NB4 (cell line): ENCODE measurements at regions not wholly inside any gene's neighbourhood (a gene's known extent, or its start where the extent isn't known, plus 50 kb on each side); places are given as distances from the start of the nearest gene placed in this dataset.

Source experiments
- DNase-seq: peaks from one replicate; pipeline ENCODE4 v3.0.0; 2010; ENCODE audit warnings: low read depth
- H3K4me3 ChIP-seq: one replicate; pipeline ENCODE4 v1.5.1; 2011; ENCODE audit warnings: mild to moderate bottlenecking, low read depth, low read length, moderate library complexity
- MYC ChIP-seq: IDR thresholded peaks from 2 replicates; pipeline ENCODE4 v1.6.1; 2011; ENCODE audit warnings: low read depth, low read length
- POLR2A ChIP-seq: IDR thresholded peaks from 2 replicates; pipeline ENCODE4 v1.6.1; 2011; ENCODE audit warnings: mild to moderate bottlenecking; ENCODE audit not compliant: insufficient read length; ENCODE audit errors: extremely low read depth
- TF ChIP-seq, protein P1 (sequence below): IDR thresholded peaks from one replicate; pipeline ENCODE4 v1.5.1; 2012; ENCODE audit warnings: low read depth, low read length
- TF ChIP-seq, protein P2 (sequence below): IDR thresholded peaks from 2 replicates; pipeline ENCODE4 v1.6.1; 2011; ENCODE audit warnings: low read depth, low read length

DNA sequence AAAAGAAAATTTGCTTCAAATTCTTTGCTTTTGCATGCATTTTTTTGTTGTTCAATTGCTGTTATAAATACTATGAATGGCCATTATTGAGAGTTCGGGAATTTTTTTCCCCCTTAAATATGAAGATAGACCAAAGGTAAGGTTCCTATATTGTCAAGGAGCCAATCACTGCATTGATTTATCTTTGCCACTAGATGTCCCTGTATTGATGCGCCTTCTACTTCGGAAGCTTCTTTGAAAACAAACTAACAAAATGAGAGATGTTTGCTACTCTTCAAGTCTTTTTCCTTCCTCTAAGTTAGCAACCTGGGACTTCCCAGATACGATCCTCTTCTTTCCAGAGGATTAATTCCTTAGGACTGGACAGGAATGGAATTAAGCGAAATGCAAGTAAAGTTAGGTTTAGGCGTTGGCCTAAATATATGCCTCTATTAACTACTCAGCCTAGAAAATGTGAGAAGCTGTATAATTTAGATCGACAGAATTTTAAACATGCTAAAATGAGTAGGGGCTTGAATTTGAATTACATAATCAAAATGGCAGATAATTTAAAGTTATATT, 318.1 kb downstream of the AEBP2 start:
- TF ChIP-seq, protein P1, sequence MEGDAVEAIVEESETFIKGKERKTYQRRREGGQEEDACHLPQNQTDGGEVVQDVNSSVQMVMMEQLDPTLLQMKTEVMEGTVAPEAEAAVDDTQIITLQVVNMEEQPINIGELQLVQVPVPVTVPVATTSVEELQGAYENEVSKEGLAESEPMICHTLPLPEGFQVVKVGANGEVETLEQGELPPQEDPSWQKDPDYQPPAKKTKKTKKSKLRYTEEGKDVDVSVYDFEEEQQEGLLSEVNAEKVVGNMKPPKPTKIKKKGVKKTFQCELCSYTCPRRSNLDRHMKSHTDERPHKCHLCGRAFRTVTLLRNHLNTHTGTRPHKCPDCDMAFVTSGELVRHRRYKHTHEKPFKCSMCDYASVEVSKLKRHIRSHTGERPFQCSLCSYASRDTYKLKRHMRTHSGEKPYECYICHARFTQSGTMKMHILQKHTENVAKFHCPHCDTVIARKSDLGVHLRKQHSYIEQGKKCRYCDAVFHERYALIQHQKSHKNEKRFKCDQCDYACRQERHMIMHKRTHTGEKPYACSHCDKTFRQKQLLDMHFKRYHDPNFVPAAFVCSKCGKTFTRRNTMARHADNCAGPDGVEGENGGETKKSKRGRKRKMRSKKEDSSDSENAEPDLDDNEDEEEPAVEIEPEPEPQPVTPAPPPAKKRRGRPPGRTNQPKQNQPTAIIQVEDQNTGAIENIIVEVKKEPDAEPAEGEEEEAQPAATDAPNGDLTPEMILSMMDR: peak; percentile 95
- TF ChIP-seq, protein P2, sequence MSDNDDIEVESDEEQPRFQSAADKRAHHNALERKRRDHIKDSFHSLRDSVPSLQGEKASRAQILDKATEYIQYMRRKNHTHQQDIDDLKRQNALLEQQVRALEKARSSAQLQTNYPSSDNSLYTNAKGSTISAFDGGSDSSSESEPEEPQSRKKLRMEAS: no peak
- TF ChIP-seq MYC (no peak), POLR2A (no peak)
- H3K4me3 ChIP-seq: no peak overlapping the region
- DNase-seq: peak; percentile 64

DNA sequence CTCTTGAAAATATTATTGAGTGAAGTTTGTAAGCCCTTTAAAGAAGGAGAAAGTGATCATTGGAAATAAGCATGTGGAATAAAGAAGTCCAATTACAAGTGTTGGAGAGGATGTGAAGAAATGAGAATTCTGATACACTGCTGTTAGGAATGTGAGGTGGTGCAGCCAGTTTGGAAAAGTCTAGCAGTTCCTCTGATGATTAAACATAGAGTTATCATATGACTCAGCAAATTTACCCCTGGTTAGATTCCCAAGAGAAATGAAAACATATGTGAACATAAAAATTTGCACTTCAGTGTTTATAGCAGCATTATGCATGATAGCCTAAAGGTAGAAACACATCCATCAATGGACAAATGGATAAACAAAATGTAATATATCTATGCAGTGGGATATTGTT, 319.9 kb downstream of the AEBP2 start:
- TF ChIP-seq, protein P1: no peak
- TF ChIP-seq, protein P2: no peak
- TF ChIP-seq MYC (no peak), POLR2A (no peak)
- no peak for DNase-seq
- H3K4me3 ChIP-seq: no peak overlapping the region

DNA sequence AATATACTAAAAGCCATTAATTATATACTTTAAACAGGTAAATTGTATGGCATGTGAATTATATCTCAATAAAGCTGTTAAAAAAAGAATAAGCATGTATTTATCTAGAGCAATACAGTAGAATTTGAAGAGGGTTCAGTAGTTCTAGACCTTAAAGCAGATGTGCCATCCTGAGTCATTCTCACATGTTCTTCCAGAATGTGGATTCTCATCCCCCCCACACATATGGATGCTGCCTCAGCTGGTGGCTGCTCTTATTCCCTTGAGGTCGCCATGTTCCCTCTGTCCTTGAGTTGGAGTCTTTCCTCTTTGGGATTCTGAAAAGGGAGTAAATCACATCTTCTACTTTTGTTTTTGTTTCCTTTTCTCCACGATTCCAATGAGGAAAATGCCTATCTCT, 321.3 kb downstream of the AEBP2 start:
- no peak for DNase-seq
- H3K4me3 ChIP-seq: no peak overlapping the region
- TF ChIP-seq MYC: no peak
- TF ChIP-seq, protein P1: no peak
- no peak for TF ChIP-seq POLR2A
- TF ChIP-seq, protein P2: no peak

DNA sequence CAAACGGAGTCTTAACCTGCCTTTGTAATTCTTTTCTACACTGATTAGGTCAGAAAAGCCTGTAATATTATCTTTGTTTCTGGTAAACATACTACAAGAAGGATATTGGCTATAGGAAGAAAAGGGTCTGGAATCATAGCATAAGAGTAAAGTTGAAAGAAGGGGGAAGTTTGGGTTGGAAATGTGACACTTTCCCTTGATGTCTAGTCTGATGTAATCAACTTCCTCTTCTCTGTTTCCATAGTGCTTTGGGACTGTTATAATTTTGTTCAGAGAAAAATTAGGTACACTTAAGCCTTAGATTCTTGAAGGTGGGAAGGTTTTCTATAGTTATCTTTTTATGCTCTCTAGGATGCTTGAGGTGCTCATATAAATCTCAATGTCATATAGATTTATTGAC, 322.2 kb downstream of the AEBP2 start:
- peak; percentile 66 for DNase-seq
- H3K4me3 ChIP-seq: no peak overlapping the region
- TF ChIP-seq MYC (peak; percentile 18; the same call in 1 of the 2 replicates), POLR2A (no peak)
- TF ChIP-seq, protein P2: 0 out of 2 replicates have a peak, but pooled peaks have one; percentile 36
- TF ChIP-seq, protein P1: no peak

DNA sequence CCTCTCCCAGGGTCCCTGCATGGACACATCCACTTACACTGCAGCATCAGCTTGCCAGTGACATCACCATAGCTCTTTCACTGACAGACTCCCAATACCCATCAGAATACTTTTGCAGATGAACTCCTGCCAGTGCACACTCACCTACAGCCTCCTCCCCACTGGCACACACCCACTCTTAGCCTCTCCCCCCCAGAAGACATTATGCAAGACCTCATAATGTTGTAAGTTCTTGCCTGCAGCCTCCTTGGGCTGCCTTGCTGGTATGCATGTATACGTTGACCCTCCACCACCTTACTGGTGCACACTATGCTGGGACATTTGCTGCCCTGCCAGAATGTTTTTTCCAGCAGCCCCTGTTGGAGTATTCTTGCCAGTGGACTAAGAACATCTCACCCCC, 324.2 kb downstream of the AEBP2 start:
- no peak overlapping the region for H3K4me3 ChIP-seq
- no peak for TF ChIP-seq POLR2A
- TF ChIP-seq, protein P1: no peak
- TF ChIP-seq, protein P2: no peak
- no peak for TF ChIP-seq MYC
- DNase-seq: no peak
